ENCODE measurements at regions not wholly inside any gene's neighbourhood (a gene's known extent, or its start where the extent isn't known, plus 50 kb on each side); places are given as distances from the start of the nearest gene placed in this dataset.

DNA sequence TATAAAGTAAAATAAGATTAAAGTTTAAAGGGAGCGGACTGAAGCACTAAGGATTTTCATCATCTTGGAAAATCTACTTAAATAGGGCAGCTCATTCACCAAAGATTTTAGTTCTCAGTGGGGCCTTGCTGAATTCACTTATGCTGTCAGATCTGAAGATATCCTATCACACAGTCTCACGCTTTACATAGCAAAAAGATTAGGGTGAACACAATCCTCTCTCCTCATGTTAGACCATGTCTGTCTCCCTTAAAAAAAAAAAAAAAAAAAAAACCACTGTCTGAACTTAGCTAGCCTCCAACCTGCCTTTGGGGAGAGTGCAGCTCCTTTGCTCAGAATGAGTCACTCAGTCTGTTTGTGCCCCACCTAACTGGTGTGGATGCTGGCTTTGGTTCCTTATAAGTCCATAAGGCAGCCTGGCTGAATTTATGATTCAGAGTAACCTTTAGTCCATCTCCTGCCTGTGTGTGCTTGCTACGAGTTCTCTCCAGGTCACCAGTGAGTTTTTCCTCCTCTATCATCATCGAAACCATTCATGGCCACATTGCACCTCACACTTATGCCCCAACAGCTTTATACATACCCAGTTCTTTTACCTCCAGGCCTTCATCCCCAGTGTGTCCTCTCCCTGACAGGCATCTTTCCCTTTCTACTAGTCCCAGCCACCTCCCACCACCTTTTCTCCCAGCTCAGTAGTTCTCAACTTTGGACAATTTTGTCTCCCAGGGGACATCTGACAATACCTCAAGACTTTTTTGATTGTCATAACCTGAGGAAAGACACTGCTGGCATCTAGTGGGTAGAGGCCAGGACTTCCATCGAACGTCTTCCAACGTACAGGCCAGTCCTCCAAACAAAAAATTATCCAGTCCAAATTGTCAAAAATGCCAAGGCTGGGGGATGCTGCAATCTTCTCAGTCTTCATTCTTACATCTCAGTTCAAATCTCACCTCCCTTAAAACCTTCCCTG is 220.7 kb upstream of the EMCN start:
- DNase-seq (ENCODE audit: low read depth): no peak
- no peak overlapping the region for H3K4me3 ChIP-seq (ENCODE audit: low read depth, low read length)
- TF ChIP-seq, protein P1, sequence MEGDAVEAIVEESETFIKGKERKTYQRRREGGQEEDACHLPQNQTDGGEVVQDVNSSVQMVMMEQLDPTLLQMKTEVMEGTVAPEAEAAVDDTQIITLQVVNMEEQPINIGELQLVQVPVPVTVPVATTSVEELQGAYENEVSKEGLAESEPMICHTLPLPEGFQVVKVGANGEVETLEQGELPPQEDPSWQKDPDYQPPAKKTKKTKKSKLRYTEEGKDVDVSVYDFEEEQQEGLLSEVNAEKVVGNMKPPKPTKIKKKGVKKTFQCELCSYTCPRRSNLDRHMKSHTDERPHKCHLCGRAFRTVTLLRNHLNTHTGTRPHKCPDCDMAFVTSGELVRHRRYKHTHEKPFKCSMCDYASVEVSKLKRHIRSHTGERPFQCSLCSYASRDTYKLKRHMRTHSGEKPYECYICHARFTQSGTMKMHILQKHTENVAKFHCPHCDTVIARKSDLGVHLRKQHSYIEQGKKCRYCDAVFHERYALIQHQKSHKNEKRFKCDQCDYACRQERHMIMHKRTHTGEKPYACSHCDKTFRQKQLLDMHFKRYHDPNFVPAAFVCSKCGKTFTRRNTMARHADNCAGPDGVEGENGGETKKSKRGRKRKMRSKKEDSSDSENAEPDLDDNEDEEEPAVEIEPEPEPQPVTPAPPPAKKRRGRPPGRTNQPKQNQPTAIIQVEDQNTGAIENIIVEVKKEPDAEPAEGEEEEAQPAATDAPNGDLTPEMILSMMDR (IDR thresholded peaks at IDR 0.05; ENCODE audit: low read depth, low read length, missing control alignments): no peak

DNA sequence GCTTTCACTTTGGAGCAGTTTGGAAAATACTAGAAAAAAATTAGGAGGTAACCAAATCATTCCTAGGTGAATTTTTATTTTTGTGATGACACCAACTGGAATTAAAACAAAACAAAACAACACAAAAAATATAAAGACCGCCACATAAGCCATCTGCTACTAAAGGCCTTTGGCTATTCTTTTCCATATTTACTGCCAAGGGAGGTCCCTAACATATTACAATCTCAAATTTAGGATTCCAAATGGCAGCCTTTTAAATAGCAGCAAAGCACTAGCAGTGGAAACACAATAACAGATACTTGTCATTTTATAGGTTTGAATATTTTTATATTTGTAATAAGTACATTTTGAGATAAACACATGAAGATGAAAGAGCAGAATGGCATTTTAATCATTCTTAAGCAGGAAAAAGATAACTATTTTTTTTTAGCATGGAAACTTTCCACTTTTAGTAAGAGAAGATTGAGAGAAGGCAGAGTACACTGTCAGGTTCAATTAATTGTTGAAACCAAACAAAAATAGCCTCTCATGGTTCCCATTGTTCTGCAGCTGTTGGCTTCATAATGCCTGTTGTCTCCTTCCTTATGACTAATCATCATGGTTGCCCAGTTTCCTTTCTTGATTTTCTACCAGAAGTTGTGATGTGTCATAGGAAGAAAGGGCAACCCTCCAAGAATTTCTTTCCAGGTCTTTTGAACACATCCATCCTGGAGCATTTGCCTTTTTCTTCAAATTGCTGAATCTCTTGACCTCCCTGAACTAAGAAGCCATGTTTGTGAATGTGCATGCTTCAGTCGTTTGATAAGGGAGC is 219.0 kb upstream of the EMCN start:
- DNase-seq (ENCODE audit: low read depth): no peak
- TF ChIP-seq, protein P1 (IDR thresholded peaks at IDR 0.05; ENCODE audit: low read depth, low read length, missing control alignments): no peak
- H3K4me3 ChIP-seq (ENCODE audit: low read depth, low read length): no peak overlapping the region

DNA sequence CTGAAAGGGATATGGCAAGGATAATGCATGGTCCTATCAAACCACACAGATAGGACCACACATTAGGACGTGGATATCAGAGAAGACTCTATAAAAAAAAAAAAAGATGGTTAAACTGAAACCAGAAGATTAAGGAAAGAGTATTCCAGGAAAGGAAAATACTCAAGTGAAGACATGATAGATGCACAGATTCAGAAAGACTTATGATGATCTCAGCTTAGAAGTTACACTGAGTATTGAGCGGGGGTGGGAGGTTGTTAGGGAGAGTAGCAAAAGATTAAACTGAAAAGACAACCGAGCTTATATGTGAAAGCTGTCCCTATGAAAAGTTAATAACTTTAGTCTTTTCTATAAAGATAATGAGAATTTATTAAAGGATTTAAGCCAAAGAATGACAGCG is 211.0 kb upstream of the EMCN start:
- TF ChIP-seq, protein P1 (IDR thresholded peaks at IDR 0.05; ENCODE audit: low read depth, low read length, missing control alignments): no peak

DNA sequence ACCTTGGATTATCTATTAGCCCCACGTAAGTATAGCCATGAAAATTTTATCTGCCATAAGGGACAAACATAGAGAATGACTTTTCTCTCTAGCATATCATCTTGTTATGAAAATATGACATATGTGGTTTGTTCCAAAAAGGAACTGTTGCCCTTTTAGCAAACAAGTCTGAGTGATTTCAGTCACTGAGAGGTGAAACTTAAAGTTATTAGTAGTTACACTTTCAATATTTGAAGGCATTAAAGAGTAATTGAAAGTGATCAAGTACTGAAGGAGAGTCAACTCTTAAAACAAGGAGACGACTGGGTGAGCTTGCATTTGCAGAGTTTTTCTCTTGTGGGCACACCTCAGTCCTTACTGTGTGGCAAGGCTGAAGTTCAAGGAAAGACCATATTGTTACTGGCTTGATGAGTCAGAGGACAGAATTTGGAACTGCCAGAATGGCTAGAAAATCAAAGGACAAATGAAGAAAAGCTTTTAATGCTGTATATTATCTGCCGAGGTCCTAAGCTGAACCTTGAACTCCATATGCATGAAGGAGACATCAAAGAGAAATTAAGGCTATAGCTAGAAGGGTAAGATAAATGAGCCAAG is 205.1 kb upstream of the EMCN start:
- no peak overlapping the region for H3K4me3 ChIP-seq (ENCODE audit: low read depth, low read length)
- no peak for DNase-seq (ENCODE audit: low read depth)
- TF ChIP-seq, protein P1 (IDR thresholded peaks at IDR 0.05; ENCODE audit: low read depth, low read length, missing control alignments): no peak

More for the DNA sequence above, 211.0 kb upstream of the EMCN start:
- no peak overlapping the region for H3K4me3 ChIP-seq (ENCODE audit: low read depth, low read length)
- no peak for DNase-seq (ENCODE audit: low read depth)

DNA sequence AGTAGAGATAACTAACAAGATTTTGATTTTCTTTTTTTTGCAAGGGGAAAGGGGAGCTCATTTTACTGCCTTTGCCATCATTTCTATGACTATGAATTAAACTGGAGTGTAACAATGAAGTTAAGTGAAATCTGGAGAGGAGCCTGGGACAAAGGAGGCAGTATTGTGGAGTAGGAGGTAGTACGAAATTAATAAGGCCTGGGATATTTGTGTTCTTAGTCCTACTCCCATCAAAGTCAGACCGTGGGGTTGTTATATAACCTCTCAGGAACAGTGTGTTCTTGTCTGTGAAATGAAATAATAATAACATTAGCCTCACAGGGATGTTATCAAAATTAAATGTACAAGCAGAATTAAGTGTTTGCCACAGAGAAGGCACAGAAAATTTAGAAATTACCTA is 204.3 kb upstream of the EMCN start:
- no peak overlapping the region for H3K4me3 ChIP-seq (ENCODE audit: low read depth, low read length)
- TF ChIP-seq, protein P1 (IDR thresholded peaks at IDR 0.05; ENCODE audit: low read depth, low read length, missing control alignments): no peak
- DNase-seq (ENCODE audit: low read depth): no peak

DNA sequence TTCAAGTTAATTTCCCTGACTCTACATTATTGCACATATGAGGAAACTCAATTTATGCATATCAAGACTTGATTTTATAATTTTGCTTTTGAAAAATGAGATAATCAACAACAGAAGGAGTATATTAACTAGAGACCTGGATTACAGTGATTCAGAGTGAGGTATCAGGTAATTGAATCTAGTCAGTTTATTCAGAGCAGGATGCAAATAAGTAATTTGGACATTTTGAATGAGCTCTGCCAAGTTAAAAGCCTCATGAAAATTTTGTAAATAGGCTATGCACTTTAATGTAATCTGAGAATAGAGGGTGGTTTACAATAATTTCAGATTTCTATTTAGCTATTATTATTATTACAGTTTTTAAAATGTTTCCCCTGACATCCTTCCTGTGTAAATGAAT is 203.7 kb upstream of the EMCN start:
- no peak overlapping the region for H3K4me3 ChIP-seq (ENCODE audit: low read depth, low read length)
- no peak for DNase-seq (ENCODE audit: low read depth)
- TF ChIP-seq, protein P1 (IDR thresholded peaks at IDR 0.05; ENCODE audit: low read depth, low read length, missing control alignments): no peak

All from GM12864 (cell line).